SK-N-SH (cell line): ENCODE measurements at regions not wholly inside any gene's neighbourhood (a gene's known extent, or its start where the extent isn't known, plus 50 kb on each side); places are given as distances from the start of the nearest gene placed in this dataset.

Source experiments
- CTCF ChIA-PET: fragments of 300-600, 350-600 bp; formaldehyde crosslinking; extraction: SDS; loops from one replicate; lab custom pipeline; 2021; lab: Yijun Ruan, JAX
- POLR2A ChIA-PET: fragments of 350-600 bp; sonication (Branson Sonifier 250); formaldehyde crosslinking; extraction: SDS; loops from one replicate; lab custom pipeline; 2020; ENCODE audit warnings: antibody characterized with exemption, inconsistent platforms; lab: Yijun Ruan, JAX
- DNase-seq: peaks from one replicate; pipeline ENCODE4 v3.0.0; 2012
- H2AFZ ChIP-seq: fragments of 200-600 bp; sonication (generic); 2 replicates; pipeline ENCODE4 v1.8.1; 2016; ENCODE audit warnings: antibody characterized with exemption, mild to moderate bottlenecking, low read depth
- H3F3A ChIP-seq: fragments of 200-600 bp; sonication (generic); replicated peaks from 2 replicates; pipeline ENCODE3; 2016; ENCODE audit warnings: antibody characterized with exemption, mild to moderate bottlenecking; ENCODE audit not compliant: insufficient read depth
- H3K27ac ChIP-seq, 2 experiments: fragments of 200-500 bp in 1 of 2; fragments of 200-600 bp in 1 of 2; sonication (Bioruptor generic) in 1 of 2; sonication (generic), shearing (Covaris generic) in 1 of 2; 2 replicates each; pipeline versions ENCODE4 v1.5.1 to v1.6.1; 2014 to 2016; ENCODE audit warnings: low read depth in 2 of 2, inconsistent platforms in 1 of 2, low read length in 1 of 2, mild to moderate bottlenecking in 1 of 2, mixed read lengths in 1 of 2
- H3K27me3 ChIP-seq: fragments of 200-600 bp; sonication (generic), shearing (Covaris generic); 2 replicates; pipeline ENCODE4 v1.6.1; 2016; ENCODE audit warnings: mixed run types; ENCODE audit not compliant: insufficient read depth
- H3K36me3 ChIP-seq, 2 experiments: fragments of 200-500 bp in 1 of 2; fragments of 200-600 bp in 1 of 2; sonication (Bioruptor generic) in 1 of 2; sonication (generic) in 1 of 2; replicated peaks in 1 of 2; 2 replicates each; pipeline versions ENCODE3 to v1.5.1; 2014 to 2016; ENCODE audit warnings: low read length in 1 of 2, mild to moderate bottlenecking in 1 of 2; ENCODE audit not compliant: insufficient read depth in 2 of 2, control insufficient read depth in 1 of 2
- H3K4me1 ChIP-seq, 2 experiments: fragments of 200-500 bp in 1 of 2; fragments of 200-600 bp in 1 of 2; sonication (Bioruptor generic) in 1 of 2; sonication (generic), shearing (Covaris generic) in 1 of 2; 2 replicates each; pipeline versions ENCODE4 v1.5.1 to v1.6.1; 2014 to 2016; ENCODE audit warnings: low read depth in 1 of 2, low read length in 1 of 2, mixed run types in 1 of 2; ENCODE audit not compliant: insufficient read depth in 2 of 2, control insufficient read depth in 1 of 2
- H3K4me2 ChIP-seq: fragments of 200-600 bp; sonication (generic), shearing (Covaris generic); 2 replicates; pipeline ENCODE4 v1.6.1; 2017; ENCODE audit warnings: mixed run types
- H3K4me3 ChIP-seq, 2 experiments: fragments of 200-500 bp in 1 of 2; fragments of 200-600 bp in 1 of 2; sonication (Bioruptor generic) in 1 of 2; sonication (generic), shearing (Covaris generic) in 1 of 2; 2 replicates each; pipeline versions ENCODE4 v1.5.1 to v1.8.1; 2014 to 2016; ENCODE audit warnings: low read depth in 2 of 2, inconsistent platforms in 1 of 2, low read length in 1 of 2, mild to moderate bottlenecking in 1 of 2, mixed read lengths in 1 of 2, moderate library complexity in 1 of 2
- H3K79me2 ChIP-seq: fragments of 200-600 bp; sonication (generic); 2 replicates; pipeline ENCODE4 v1.8.1; 2017; ENCODE audit warnings: mild to moderate bottlenecking; ENCODE audit not compliant: insufficient read depth
- H3K9ac ChIP-seq: fragments of 200-600 bp; sonication (generic); 2 replicates; pipeline ENCODE4 v1.6.1; 2017; ENCODE audit warnings: mixed run types
- H3K9me2 ChIP-seq: fragments of 200-600 bp; sonication (generic); 2 replicates; pipeline ENCODE4 v1.6.1; 2017; ENCODE audit warnings: mixed run types
- H3K9me3 ChIP-seq: fragments of 200-600 bp; sonication (generic); 2 replicates; pipeline ENCODE4 v1.6.1; 2017; ENCODE audit warnings: mixed run types, mild to moderate bottlenecking, moderate library complexity
- H4K20me1 ChIP-seq: fragments of 200-600 bp; sonication (generic); 2 replicates; pipeline ENCODE4 v1.6.1; 2017; ENCODE audit warnings: mild to moderate bottlenecking, mixed run types; ENCODE audit not compliant: insufficient read depth
- CTCF ChIP-seq: fragments of 200-600 bp; sonication (generic); IDR thresholded peaks from 2 replicates; pipeline ENCODE4 v1.6.1; 2017; ENCODE audit warnings: antibody characterized with exemption, mild to moderate bottlenecking, moderate library complexity
- ELF1 ChIP-seq: IDR thresholded peaks from 2 replicates; pipeline ENCODE4 v1.4.0; 2012
- EZH2phosphoT487 ChIP-seq: fragments of 200-600 bp; sonication (generic); IDR thresholded peaks from 2 replicates; pipeline ENCODE4 v1.6.1; 2017; ENCODE audit warnings: low read depth, mixed run types, mild to moderate bottlenecking, antibody characterized with exemption, moderate library complexity, borderline replicate concordance
- MEF2A ChIP-seq: IDR thresholded peaks from 2 replicates; pipeline ENCODE4 v1.4.0; 2012; ENCODE audit warnings: low read depth, borderline replicate concordance
- MXI1 ChIP-seq: IDR thresholded peaks from 2 replicates; pipeline ENCODE4 v1.6.1; 2012; ENCODE audit warnings: mild to moderate bottlenecking, low read depth, low read length, improper control_type of control experiment
- POLR2AphosphoS5 ChIP-seq: IDR thresholded peaks from 2 replicates; pipeline ENCODE4 v1.6.1; 2012; ENCODE audit warnings: low read depth, low read length
- REST ChIP-seq: IDR thresholded peaks from 2 replicates; pipeline ENCODE4 v1.6.1; 2012; ENCODE audit warnings: mild to moderate bottlenecking, low read depth, low read length, moderate library complexity
- SIN3A ChIP-seq: IDR thresholded peaks from 2 replicates; pipeline ENCODE4 v1.6.1; 2012; ENCODE audit warnings: low read depth, mild to moderate bottlenecking, low read length, moderate library complexity, borderline replicate concordance
- SMC3 ChIP-seq: IDR thresholded peaks from 2 replicates; pipeline ENCODE4 v1.6.1; 2012; ENCODE audit warnings: low read depth, low read length, improper control_type of control experiment
- USF1 ChIP-seq: IDR thresholded peaks from 2 replicates; pipeline ENCODE4 v1.4.0; 2012; ENCODE audit warnings: low read depth, borderline replicate concordance
- YY1 ChIP-seq: IDR thresholded peaks from 2 replicates; pipeline ENCODE4 v1.4.0; 2012; ENCODE audit warnings: low read depth, mild to moderate bottlenecking
- WGBS: methylation state at CpG from one replicate; pipeline ENCODE4 v1.1.6; 2017; ENCODE audit warnings: low lambda C conversion rate; 5-methylcytosine and 5-hydroxymethylcytosine counted together

GRCh38 chr10:20713420-20713819 is 183.7 kb downstream of the NEBL start:
- H3K9me3 ChIP-seq, result 0 out of 2 replicates have a peak, but pooled peaks cover 5% of the 10 kb centered on the region
- H3K9me2 ChIP-seq, result no peaks in the 10 kb centered on the region
- H3K4me1 ChIP-seq, result no peaks in the 10 kb centered on the region
- no peak for TF ChIP-seq REST
- no peak for TF ChIP-seq MEF2A
- TF ChIP-seq EZH2phosphoT487, result no peak
- no peak for TF ChIP-seq SMC3
- no peak for TF ChIP-seq POLR2AphosphoS5
- TF ChIP-seq CTCF, result no peak
- TF ChIP-seq SIN3A, result no peak
- no peak for TF ChIP-seq MXI1
- H3K27me3 ChIP-seq, result no peaks in the 10 kb centered on the region
- ChIA-PET CTCF (no interaction called here), POLR2A (interaction anchor here (0.6 kb wide), 1 partner anchor 39 kb away, joined by 4 read pairs; no protein-coding TSS in a partner anchor)
- H3K4me2 ChIP-seq, result no peak overlapping the region
- no peaks in the 10 kb centered on the region for H3F3A ChIP-seq
- no peak overlapping the region for H2AFZ ChIP-seq
- no peak overlapping the region for H3K4me3 ChIP-seq
- H3K36me3 ChIP-seq, result no peaks in the 10 kb centered on the region
- H3K79me2 ChIP-seq, result no peaks in the 10 kb centered on the region
- 22% methylated on average over 1 of the region's 1 CpG for WGBS
- no peak overlapping the region for H3K9ac ChIP-seq
- no peak overlapping the region for H3K27ac ChIP-seq
- DNase-seq, result no peak
- no peaks in the 10 kb centered on the region for H4K20me1 ChIP-seq

GRCh38 chr10:20712774-20713173 is 184.3 kb downstream of the NEBL start:
- Histone ChIP-seq H3K27me3 (no peaks in the 10 kb centered on the region), H3K27ac (no peak overlapping the region), H3K36me3 (no peaks in the 10 kb centered on the region), H3K79me2 (no peaks in the 10 kb centered on the region), H4K20me1 (no peaks in the 10 kb centered on the region), H3K4me3 (no peak overlapping the region), H3K4me1 (no peaks in the 10 kb centered on the region), H2AFZ (no peak overlapping the region), H3K9me3 (0 out of 2 replicates have a peak, but pooled peaks cover 5% of the 10 kb centered on the region), H3K9me2 (no peaks in the 10 kb centered on the region), H3F3A (no peaks in the 10 kb centered on the region), H3K4me2 (no peak overlapping the region), H3K9ac (no peak overlapping the region)
- ChIA-PET CTCF (no interaction called here), POLR2A (no interaction called here)
- 5% methylated on average over 1 of the region's 1 CpG for WGBS
- DNase-seq, result no peak
- no peak for TF ChIP-seq ELF1
- TF ChIP-seq YY1, result no peak
- TF ChIP-seq USF1, result no peak
- no peak for TF ChIP-seq SIN3A
- TF ChIP-seq REST, result no peak
